GM12878 (cell line): ENCODE measurements at regions not wholly inside any gene's neighbourhood (a gene's known extent, or its start where the extent isn't known, plus 50 kb on each side); places are given as distances from the start of the nearest gene placed in this dataset.

Experiments used
- ATAC-seq: fragments of 200-7000 bp; cut with Tn5 transposase; 3 replicates; pipeline ENCODE4 v1.9.1; 2020; ENCODE audit warnings: mild to moderate bottlenecking, moderate library complexity
- BruUV-seq: library from RNA; stranded (reverse); fragments of 400-500 nt; replicated peaks from 2 replicates; lab custom pipeline; 2021; lab: Mats Ljungman, UMichigan
- CTCF ChIA-PET: fragments of 300-600 bp; sonication (Branson Sonifier 250); formaldehyde crosslinking; extraction: SDS; loops from one replicate; lab custom pipeline; 2021; ENCODE audit warnings: inconsistent platforms; lab: Yijun Ruan, JAX
- POLR2A ChIA-PET: fragments of 350-600 bp; formaldehyde crosslinking; extraction: SDS; loops from one replicate; lab custom pipeline; 2021; ENCODE audit warnings: inconsistent platforms; lab: Charles Lee
- RAD21 ChIA-PET: fragments of 300-600 bp; sonication (Branson Sonifier 250); formaldehyde crosslinking; loops from one replicate; lab custom pipeline; 2023; ENCODE audit warnings: antibody characterized with exemption; ENCODE audit not compliant: unreplicated experiment; lab: Charles Lee
- SMC1A ChIA-PET: fragments of 300-600 bp; sonication (Branson Sonifier 250); formaldehyde crosslinking; loops from one replicate; lab custom pipeline; 2023; ENCODE audit not compliant: unreplicated experiment, uncharacterized antibody; lab: Charles Lee
- DNase-seq: peaks from one replicate; pipeline ENCODE4 v3.0.0-alpha.2; 2011; ENCODE audit warnings: low read depth, low spot score
- FAIRE-seq: peaks from 3 replicates; lab custom pipeline; 2011; peaks lifted over from hg19 to GRCh38; lab: Jason Lieb, UNC
- H2AFZ ChIP-seq: 2 replicates; pipeline ENCODE4 v1.6.0; 2011; ENCODE audit warnings: low read depth, low read length, control low read depth; ENCODE audit not compliant: control insufficient read depth
- H3K27ac ChIP-seq: 2 replicates; pipeline ENCODE4 v1.5.1; 2011; ENCODE audit warnings: control low read depth; ENCODE audit not compliant: control insufficient read depth, insufficient read depth
- H3K27me3 ChIP-seq, 2 experiments: replicated peaks in 1 of 2; 2 replicates each; pipeline versions ENCODE4 v1.6.0 to v1.6.1; 2011; ENCODE audit warnings: low read length in 1 of 2; ENCODE audit not compliant: control insufficient read depth in 2 of 2, insufficient read depth in 2 of 2
- H3K36me3 ChIP-seq, 2 experiments: 2 replicates each; pipeline ENCODE4 v1.5.1; 2011; ENCODE audit warnings: low read length in 1 of 2; ENCODE audit not compliant: control insufficient read depth in 2 of 2, insufficient read depth in 2 of 2
- H3K4me1 ChIP-seq: 2 replicates; pipeline ENCODE4 v1.6.1; 2011; ENCODE audit warnings: mild to moderate bottlenecking, low read length, moderate library complexity, mixed read lengths; ENCODE audit not compliant: control insufficient read depth, insufficient read depth
- H3K4me2 ChIP-seq: 2 replicates; pipeline ENCODE4 v1.6.0; 2011; ENCODE audit warnings: control low read depth; ENCODE audit not compliant: control insufficient read depth, insufficient read depth
- H3K4me3 ChIP-seq: fragments of 200-600 bp; sonication (generic); 2 replicates; pipeline ENCODE4 v1.5.1; 2016
- H3K79me2 ChIP-seq: 2 replicates; pipeline ENCODE4 v1.6.0; 2011; ENCODE audit warnings: low read length; ENCODE audit not compliant: control insufficient read depth, insufficient read depth
- H3K9ac ChIP-seq: 2 replicates; pipeline ENCODE4 v1.8.0; 2011; ENCODE audit warnings: low read length, control low read depth, mixed read lengths; ENCODE audit not compliant: control insufficient read depth, insufficient read depth
- H3K9me3 ChIP-seq: replicated peaks from 3 replicates; pipeline ENCODE4 v1.5.1; 2011; ENCODE audit warnings: mild to moderate bottlenecking, low read length; ENCODE audit not compliant: control insufficient read depth, insufficient read depth
- H4K20me1 ChIP-seq: 2 replicates; pipeline ENCODE4 v1.6.0; 2011; ENCODE audit not compliant: control insufficient read depth, insufficient read depth
- BCL11A ChIP-seq: IDR thresholded peaks from 2 replicates; pipeline ENCODE4 v1.6.1; 2011; ENCODE audit warnings: low read depth, low read length
- CHD4 ChIP-seq: fragments of 200-600 bp; sonication (generic); IDR thresholded peaks from 2 replicates; pipeline ENCODE4 v1.6.1; 2016; ENCODE audit warnings: mild to moderate bottlenecking
- EED ChIP-seq: sonication (generic); IDR thresholded peaks from 2 replicates; pipeline ENCODE4 v1.6.1; 2016; ENCODE audit warnings: antibody characterized with exemption, low read depth
- HCFC1 ChIP-seq: fragments of 150-350 bp; IDR thresholded peaks from 2 replicates; pipeline ENCODE4 v1.6.1; 2014; ENCODE audit warnings: low read length
- IRF4 ChIP-seq: IDR thresholded peaks from 2 replicates; pipeline ENCODE4 v1.6.1; 2011; ENCODE audit warnings: low read depth, low read length
- JUNB ChIP-seq: IDR thresholded peaks from 2 replicates; pipeline ENCODE4 v1.6.1; 2016; ENCODE audit warnings: antibody characterized with exemption, mild to moderate bottlenecking
- POLR2AphosphoS5 ChIP-seq: IDR thresholded peaks from 2 replicates; pipeline ENCODE4 v1.6.1; 2011; ENCODE audit warnings: mild to moderate bottlenecking, low read length, inconsistent platforms
- RAD51 ChIP-seq: fragments of 450-650 bp; IDR thresholded peaks from 2 replicates; pipeline ENCODE4 v1.6.1; 2016; ENCODE audit warnings: moderate library complexity, mild to moderate bottlenecking, inconsistent platforms
- RBBP5 ChIP-seq: fragments of 200-600 bp; sonication (generic); conservative IDR thresholded peaks from 2 replicates; pipeline ENCODE4 v1.6.1; 2016
- SMAD1 ChIP-seq: fragments of 450-650 bp; IDR thresholded peaks from 2 replicates; pipeline ENCODE4 v1.6.1; 2018; ENCODE audit warnings: mild to moderate bottlenecking, low read depth; ENCODE audit not compliant: partially characterized antibody
- SPI1 ChIP-seq: IDR thresholded peaks from 2 replicates; pipeline ENCODE4 v1.6.1; 2011; ENCODE audit warnings: low read depth, mild to moderate bottlenecking, low read length, moderate library complexity, borderline replicate concordance; ENCODE audit not compliant: insufficient read depth
- ZNF24 ChIP-seq: fragments of 450-650 bp; IDR thresholded peaks from 2 replicates; pipeline ENCODE4 v1.6.1; 2017; ENCODE audit warnings: antibody characterized with exemption, mild to moderate bottlenecking
- WGBS: methylation state at CpG from one replicate; pipeline ENCODE4 v1.1.6; 2016; ENCODE audit warnings: low lambda C conversion rate; ENCODE audit not compliant: insufficient replicate concordance, insufficient coverage; ENCODE audit errors: missing lambda C conversion rate; 5-methylcytosine and 5-hydroxymethylcytosine counted together
- in situ Hi-C: fragments of 300-500 bp; cut with MboI; formaldehyde crosslinking; loops from 9 replicates; pipeline ENCODE4 v1.14.3; 2018; ENCODE audit warnings: mixed read lengths
- intact Hi-C: fragments of 100-400 bp; cut with micrococcal nuclease; formaldehyde crosslinking; loops from one replicate; pipeline ENCODE4 v1.14.2; 2022; ENCODE audit not compliant: unreplicated experiment
- TF ChIP-seq, protein P1 (sequence below): fragments of 450-650 bp; IDR thresholded peaks from 2 replicates; pipeline ENCODE4 v1.6.1; 2018; ENCODE audit warnings: mild to moderate bottlenecking, low read depth, moderate library complexity; ENCODE audit not compliant: partially characterized antibody
- TF ChIP-seq, protein P2 (sequence below): fragments of 450-650 bp; conservative IDR thresholded peaks from 2 replicates; pipeline ENCODE4 v1.6.1; 2017; ENCODE audit warnings: mild to moderate bottlenecking, moderate library complexity
- TF ChIP-seq, protein P3 (sequence below): fragments of 450-650 bp; IDR thresholded peaks from 2 replicates; pipeline ENCODE4 v1.6.1; 2014; ENCODE audit warnings: mild to moderate bottlenecking

DNA sequence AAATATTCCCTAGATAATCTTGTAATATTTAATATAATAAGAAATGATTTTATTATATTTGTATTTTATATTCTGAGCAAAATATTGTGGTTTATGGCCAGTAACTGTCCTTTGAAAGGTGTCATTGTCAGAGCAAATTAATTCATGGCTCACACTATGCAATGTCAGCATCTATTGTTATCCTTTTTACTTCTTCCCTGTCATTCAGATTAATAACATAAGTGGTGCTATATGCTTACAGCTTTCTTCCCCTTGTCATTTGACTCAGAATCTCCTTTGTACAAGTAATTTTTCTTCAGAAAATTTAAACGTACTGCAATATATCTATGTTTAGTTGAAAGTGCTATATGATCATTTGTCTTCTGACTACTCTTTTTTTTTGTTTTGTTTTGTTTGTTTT, 1738.2 kb upstream of the MIR17HG start:
- TF ChIP-seq SMAD1 (no peak), RBBP5 (no peak), BCL11A (no peak), RAD51 (no peak), EED (no peak), CHD4 (no peak), HCFC1 (no peak), ZNF24 (no peak), SPI1 (no peak), IRF4 (no peak), JUNB (no peak), POLR2AphosphoS5 (no peak)
- TF ChIP-seq, protein P1, sequence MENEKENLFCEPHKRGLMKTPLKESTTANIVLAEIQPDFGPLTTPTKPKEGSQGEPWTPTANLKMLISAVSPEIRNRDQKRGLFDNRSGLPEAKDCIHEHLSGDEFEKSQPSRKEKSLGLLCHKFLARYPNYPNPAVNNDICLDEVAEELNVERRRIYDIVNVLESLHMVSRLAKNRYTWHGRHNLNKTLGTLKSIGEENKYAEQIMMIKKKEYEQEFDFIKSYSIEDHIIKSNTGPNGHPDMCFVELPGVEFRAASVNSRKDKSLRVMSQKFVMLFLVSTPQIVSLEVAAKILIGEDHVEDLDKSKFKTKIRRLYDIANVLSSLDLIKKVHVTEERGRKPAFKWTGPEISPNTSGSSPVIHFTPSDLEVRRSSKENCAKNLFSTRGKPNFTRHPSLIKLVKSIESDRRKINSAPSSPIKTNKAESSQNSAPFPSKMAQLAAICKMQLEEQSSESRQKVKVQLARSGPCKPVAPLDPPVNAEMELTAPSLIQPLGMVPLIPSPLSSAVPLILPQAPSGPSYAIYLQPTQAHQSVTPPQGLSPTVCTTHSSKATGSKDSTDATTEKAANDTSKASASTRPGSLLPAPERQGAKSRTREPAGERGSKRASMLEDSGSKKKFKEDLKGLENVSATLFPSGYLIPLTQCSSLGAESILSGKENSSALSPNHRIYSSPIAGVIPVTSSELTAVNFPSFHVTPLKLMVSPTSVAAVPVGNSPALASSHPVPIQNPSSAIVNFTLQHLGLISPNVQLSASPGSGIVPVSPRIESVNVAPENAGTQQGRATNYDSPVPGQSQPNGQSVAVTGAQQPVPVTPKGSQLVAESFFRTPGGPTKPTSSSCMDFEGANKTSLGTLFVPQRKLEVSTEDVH, result no peak
- TF ChIP-seq, protein P2, sequence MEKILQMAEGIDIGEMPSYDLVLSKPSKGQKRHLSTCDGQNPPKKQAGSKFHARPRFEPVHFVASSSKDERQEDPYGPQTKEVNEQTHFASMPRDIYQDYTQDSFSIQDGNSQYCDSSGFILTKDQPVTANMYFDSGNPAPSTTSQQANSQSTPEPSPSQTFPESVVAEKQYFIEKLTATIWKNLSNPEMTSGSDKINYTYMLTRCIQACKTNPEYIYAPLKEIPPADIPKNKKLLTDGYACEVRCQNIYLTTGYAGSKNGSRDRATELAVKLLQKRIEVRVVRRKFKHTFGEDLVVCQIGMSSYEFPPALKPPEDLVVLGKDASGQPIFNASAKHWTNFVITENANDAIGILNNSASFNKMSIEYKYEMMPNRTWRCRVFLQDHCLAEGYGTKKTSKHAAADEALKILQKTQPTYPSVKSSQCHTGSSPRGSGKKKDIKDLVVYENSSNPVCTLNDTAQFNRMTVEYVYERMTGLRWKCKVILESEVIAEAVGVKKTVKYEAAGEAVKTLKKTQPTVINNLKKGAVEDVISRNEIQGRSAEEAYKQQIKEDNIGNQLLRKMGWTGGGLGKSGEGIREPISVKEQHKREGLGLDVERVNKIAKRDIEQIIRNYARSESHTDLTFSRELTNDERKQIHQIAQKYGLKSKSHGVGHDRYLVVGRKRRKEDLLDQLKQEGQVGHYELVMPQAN, result no peak
- TF ChIP-seq, protein P3, sequence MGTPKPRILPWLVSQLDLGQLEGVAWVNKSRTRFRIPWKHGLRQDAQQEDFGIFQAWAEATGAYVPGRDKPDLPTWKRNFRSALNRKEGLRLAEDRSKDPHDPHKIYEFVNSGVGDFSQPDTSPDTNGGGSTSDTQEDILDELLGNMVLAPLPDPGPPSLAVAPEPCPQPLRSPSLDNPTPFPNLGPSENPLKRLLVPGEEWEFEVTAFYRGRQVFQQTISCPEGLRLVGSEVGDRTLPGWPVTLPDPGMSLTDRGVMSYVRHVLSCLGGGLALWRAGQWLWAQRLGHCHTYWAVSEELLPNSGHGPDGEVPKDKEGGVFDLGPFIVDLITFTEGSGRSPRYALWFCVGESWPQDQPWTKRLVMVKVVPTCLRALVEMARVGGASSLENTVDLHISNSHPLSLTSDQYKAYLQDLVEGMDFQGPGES, result no peak
- intact Hi-C loops (no loop called here), in situ Hi-C loops (no loop called here)
- ChIA-PET RAD21 (no interaction called here), POLR2A (no interaction called here), CTCF (no interaction called here), SMC1A (no interaction called here)
- H3K4me3 ChIP-seq, result no peak overlapping the region
- ATAC-seq (no peak), FAIRE-seq (no peak), DNase-seq (no peak)
- H3K4me1 ChIP-seq, result no peaks in the 10 kb centered on the region
- H3K9ac ChIP-seq, result no peak overlapping the region
- H3K36me3 ChIP-seq, result no peaks in the 10 kb centered on the region
- H4K20me1 ChIP-seq, result no peaks in the 10 kb centered on the region
- no peak overlapping the region for H3K27ac ChIP-seq
- no peaks in the 10 kb centered on the region for H3K79me2 ChIP-seq
- H3K27me3 ChIP-seq, result no peaks in the 10 kb centered on the region
- no peak overlapping the region for H2AFZ ChIP-seq
- no peaks in the 10 kb centered on the region for H3K9me3 ChIP-seq
- 0% methylated on average over 1 of the region's 1 CpG for WGBS
- H3K4me2 ChIP-seq, result no peak overlapping the region
- no TSS peak for BruUV-seq
